CD4-positive, alpha-beta memory T cell (primary cell): ENCODE measurements at regions not wholly inside any gene's neighbourhood (a gene's known extent, or its start where the extent isn't known, plus 50 kb on each side); places are given as distances from the start of the nearest gene placed in this dataset.

Experiments
- CTCF ChIA-PET: fragments of 350-600 bp; sonication (Branson Sonifier 250); formaldehyde crosslinking; loops from one replicate; lab custom pipeline; 2021; ENCODE audit warnings: inconsistent platforms; ENCODE audit not compliant: partially characterized antibody; lab: Charles Lee
- POLR2A ChIA-PET: fragments of 350-600 bp; sonication (Branson Sonifier 250); formaldehyde crosslinking; loops from one replicate; lab custom pipeline; 2021; ENCODE audit not compliant: partially characterized antibody; lab: Charles Lee
- DNase-seq, 5 donors: peaks; one replicate each; pipeline versions ENCODE4 v3.0.0 to v3.0.0-alpha.2; 2020 to 2022; ENCODE audit warnings: mixed read lengths in 1 of 5
- H3K27ac ChIP-seq: one replicate; pipeline ENCODE4 v1.7.0; 2013; ENCODE audit warnings: low read depth, low read length
- H3K27me3 ChIP-seq: 2 replicates; pipeline ENCODE4 v1.7.0; 2013; ENCODE audit warnings: mild to moderate bottlenecking, low read length, moderate library complexity; ENCODE audit not compliant: insufficient read depth
- H3K36me3 ChIP-seq: 2 replicates; pipeline ENCODE4 v1.7.0; 2013; ENCODE audit warnings: mild to moderate bottlenecking, low read length, moderate library complexity; ENCODE audit not compliant: insufficient read depth
- H3K4me1 ChIP-seq: 2 replicates; pipeline ENCODE4 v1.7.0; 2013; ENCODE audit warnings: mild to moderate bottlenecking, low read length, moderate library complexity; ENCODE audit not compliant: insufficient read depth
- H3K4me3 ChIP-seq, 2 donors: one replicate each; pipeline ENCODE4 v1.7.0; 2013; ENCODE audit warnings: low read length in 2 of 2, mild to moderate bottlenecking in 1 of 2
- H3K9me3 ChIP-seq, 2 donors: one replicate each; pipeline ENCODE4 v1.7.0; 2013; ENCODE audit warnings: low read length in 2 of 2, control low read depth in 1 of 2; ENCODE audit not compliant: control insufficient read depth in 1 of 2
- H3K27ac Mint-ChIP-seq, 7 donors: one replicate each; pipeline ENCODE4 v1.8.0; 2020 to 2021; ENCODE audit warnings: mixed read lengths in 7 of 7, mild to moderate bottlenecking in 6 of 7, inconsistent platforms in 3 of 7, moderate library complexity in 3 of 7
- H3K27me3 Mint-ChIP-seq, 2 donors: one replicate each; pipeline ENCODE4 v1.8.0; 2020 to 2021; ENCODE audit warnings: mixed read lengths in 2 of 2
- H3K36me3 Mint-ChIP-seq, 2 donors: one replicate each; pipeline ENCODE4 v1.8.0; 2020 to 2021; ENCODE audit warnings: mixed read lengths in 2 of 2, inconsistent platforms in 1 of 2, mild to moderate bottlenecking in 1 of 2
- H3K4me1 Mint-ChIP-seq, 4 donors: one replicate each; pipeline ENCODE4 v1.8.0; 2020 to 2021; ENCODE audit warnings: mixed read lengths in 4 of 4, mild to moderate bottlenecking in 1 of 4
- H3K4me3 Mint-ChIP-seq, 8 donors: one replicate each; pipeline ENCODE4 v1.8.0; 2020 to 2021; ENCODE audit warnings: mixed read lengths in 8 of 8, mild to moderate bottlenecking in 7 of 8, moderate library complexity in 6 of 8, inconsistent platforms in 3 of 8
- H3K9me3 Mint-ChIP-seq, 8 donors: one replicate each; pipeline ENCODE4 v1.8.0; 2020 to 2021; ENCODE audit warnings: mixed read lengths in 8 of 8, mild to moderate bottlenecking in 5 of 8, inconsistent platforms in 3 of 8, moderate library complexity in 1 of 8
- intact Hi-C: fragments of 100-400 bp; cut with micrococcal nuclease; formaldehyde crosslinking; loops from one replicate; pipeline ENCODE4 v1.15.1; 2023

DNA sequence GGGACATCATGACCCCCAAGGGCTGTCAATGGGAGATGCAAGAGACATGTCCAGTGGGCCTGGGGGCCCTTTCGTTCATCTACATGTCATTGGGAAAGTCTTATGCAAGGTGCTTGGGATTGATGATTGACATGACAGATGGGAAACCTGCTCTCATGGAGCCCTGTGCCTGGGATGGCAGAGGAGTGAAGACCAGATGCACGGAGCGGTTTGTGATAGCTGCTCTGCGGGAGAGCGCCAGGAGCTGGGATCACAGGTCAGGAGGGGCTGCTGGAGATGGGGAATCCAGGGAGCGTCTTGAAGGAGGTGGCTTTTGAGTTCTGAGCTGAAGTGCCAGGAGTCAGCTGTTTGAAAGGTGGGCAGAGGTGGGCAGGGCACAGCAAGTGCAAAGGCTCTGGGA is 104.3 kb downstream of the FGF18 start:
- POLR2A ChIA-PET: no interaction called here
- no peak for DNase-seq
- Mint-ChIP-seq H3K27me3 (peaks cover 4 to 7% of the 10 kb centered on the region in 2 donors), H3K36me3 (no peaks in the 10 kb centered on the region), H3K9me3 (peaks cover 0 to 2% (median 0%) of the 10 kb centered on the region in 8 donors), H3K4me3 (no peak overlapping the region), H3K27ac (no peak overlapping the region), H3K4me1 (no peaks in the 10 kb centered on the region)
- Histone ChIP-seq H3K4me1 (no peaks in the 10 kb centered on the region), H3K4me3 (no peak overlapping the region), H3K27ac (no peak overlapping the region), H3K36me3 (no peaks in the 10 kb centered on the region), H3K9me3 (no peaks in the 10 kb centered on the region), H3K27me3 (no peaks in the 10 kb centered on the region)
- CTCF ChIA-PET: no interaction called here
- intact Hi-C loops: no loop called here

DNA sequence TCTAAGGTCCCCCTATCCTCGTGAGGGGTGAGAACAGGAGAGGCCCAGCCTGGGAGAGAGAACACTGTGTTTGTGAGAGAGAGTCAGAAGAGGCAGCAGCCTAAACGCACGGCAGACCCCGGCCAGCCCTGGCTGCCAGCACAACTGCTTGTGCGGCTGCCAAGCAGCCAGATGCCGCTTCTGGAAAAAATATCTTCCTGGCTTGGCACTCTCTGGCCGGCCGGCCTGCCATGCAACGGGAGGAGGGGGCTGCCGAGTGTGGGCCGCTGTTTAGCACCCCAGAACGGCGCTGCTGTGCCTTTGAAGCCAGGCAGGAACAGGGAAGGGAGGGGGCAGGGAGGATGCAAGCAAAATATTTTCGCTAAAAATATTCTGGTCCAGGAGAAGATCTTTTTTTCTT is 105.0 kb downstream of the FGF18 start:
- CTCF ChIA-PET: no interaction called here

DNA sequence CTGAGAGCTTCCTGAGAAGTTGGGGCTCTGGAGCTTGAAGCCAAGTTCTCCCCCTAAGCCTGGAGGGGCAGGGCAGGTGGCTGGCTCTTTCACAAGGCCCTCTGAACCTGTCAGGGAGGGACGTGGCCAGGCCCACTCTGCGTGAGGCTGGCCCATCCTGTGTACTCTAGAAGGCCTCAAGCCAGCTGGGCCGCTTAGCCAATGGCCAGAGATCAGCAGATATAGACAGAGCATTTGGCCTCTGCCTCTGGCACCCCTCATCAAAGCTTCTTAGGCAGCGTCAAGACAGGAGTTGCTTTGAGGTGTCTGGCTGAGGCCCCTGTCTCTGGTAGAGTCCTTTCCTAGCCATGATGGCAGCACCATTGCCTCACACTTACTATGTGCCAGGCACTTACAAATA is 105.6 kb downstream of the FGF18 start:
- Mint-ChIP-seq H3K27me3 (peaks cover 4% of the 10 kb centered on the region in 2 donors), H3K36me3 (no peaks in the 10 kb centered on the region), H3K9me3 (peaks cover 0 to 2% (median 0%) of the 10 kb centered on the region in 8 donors), H3K27ac (no peak overlapping the region), H3K4me3 (no peak overlapping the region), H3K4me1 (no peaks in the 10 kb centered on the region)
- Histone ChIP-seq H3K36me3 (no peaks in the 10 kb centered on the region), H3K4me1 (no peaks in the 10 kb centered on the region), H3K9me3 (no peaks in the 10 kb centered on the region), H3K27me3 (no peaks in the 10 kb centered on the region), H3K4me3 (no peak overlapping the region), H3K27ac (no peak overlapping the region)
- intact Hi-C loops: no loop called here
- CTCF ChIA-PET: no interaction called here
- DNase-seq: no peak
- POLR2A ChIA-PET: no interaction called here

More for the DNA sequence above, 105.0 kb downstream of the FGF18 start:
- Histone ChIP-seq H3K36me3 (no peaks in the 10 kb centered on the region), H3K27ac (no peak overlapping the region), H3K27me3 (no peaks in the 10 kb centered on the region), H3K4me3 (no peak overlapping the region), H3K9me3 (no peaks in the 10 kb centered on the region), H3K4me1 (no peaks in the 10 kb centered on the region)
- H3K9me3 Mint-ChIP-seq: peaks cover 0 to 2% (median 0%) of the 10 kb centered on the region in 8 donors
- H3K36me3 Mint-ChIP-seq: no peaks in the 10 kb centered on the region
- H3K4me3 Mint-ChIP-seq: no peak overlapping the region
- no peak for DNase-seq
- peaks cover 4% of the 10 kb centered on the region in 2 donors for H3K27me3 Mint-ChIP-seq
- intact Hi-C loops: no loop called here
- H3K27ac Mint-ChIP-seq: no peak overlapping the region
- no peaks in the 10 kb centered on the region for H3K4me1 Mint-ChIP-seq
- POLR2A ChIA-PET: no interaction called here

DNA sequence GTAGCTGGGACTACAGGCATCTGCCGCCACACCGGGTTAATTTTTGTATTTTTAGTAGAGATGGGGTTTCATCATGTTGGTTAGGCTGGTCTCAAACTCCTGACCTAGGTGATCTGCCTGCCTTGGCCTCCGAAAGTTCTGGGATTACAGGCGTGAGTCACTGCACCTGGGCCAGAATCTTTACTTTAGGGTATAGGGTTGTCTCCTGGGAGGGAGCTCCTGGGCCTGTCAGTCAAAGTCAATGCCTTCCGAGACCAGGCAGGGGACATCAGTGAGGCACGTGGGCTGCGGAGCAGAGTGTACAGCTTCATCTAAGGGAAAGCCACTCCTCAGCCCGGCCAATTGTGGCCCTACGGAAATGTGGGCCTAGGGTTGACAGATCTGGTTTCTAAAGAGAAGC is 108.6 kb downstream of the FGF18 start:
- no peak overlapping the region for H3K27ac ChIP-seq
- peaks cover 0 to 2% (median 0%) of the 10 kb centered on the region in 8 donors for H3K9me3 Mint-ChIP-seq
- ChIA-PET CTCF (no interaction called here), POLR2A (no interaction called here)
- no peaks in the 10 kb centered on the region for H3K4me1 ChIP-seq
- no peaks in the 10 kb centered on the region for H3K27me3 ChIP-seq
- H3K9me3 ChIP-seq: no peaks in the 10 kb centered on the region
- DNase-seq: no peak
- intact Hi-C loops: no loop called here
- no peaks in the 10 kb centered on the region for H3K4me1 Mint-ChIP-seq
- peaks cover 5% of the 10 kb centered on the region in 2 donors for H3K27me3 Mint-ChIP-seq
- no peaks in the 10 kb centered on the region for H3K36me3 Mint-ChIP-seq
- H3K4me3 ChIP-seq: no peak overlapping the region
- H3K4me3 Mint-ChIP-seq: no peak overlapping the region
- H3K36me3 ChIP-seq: no peaks in the 10 kb centered on the region
- no peak overlapping the region for H3K27ac Mint-ChIP-seq

DNA sequence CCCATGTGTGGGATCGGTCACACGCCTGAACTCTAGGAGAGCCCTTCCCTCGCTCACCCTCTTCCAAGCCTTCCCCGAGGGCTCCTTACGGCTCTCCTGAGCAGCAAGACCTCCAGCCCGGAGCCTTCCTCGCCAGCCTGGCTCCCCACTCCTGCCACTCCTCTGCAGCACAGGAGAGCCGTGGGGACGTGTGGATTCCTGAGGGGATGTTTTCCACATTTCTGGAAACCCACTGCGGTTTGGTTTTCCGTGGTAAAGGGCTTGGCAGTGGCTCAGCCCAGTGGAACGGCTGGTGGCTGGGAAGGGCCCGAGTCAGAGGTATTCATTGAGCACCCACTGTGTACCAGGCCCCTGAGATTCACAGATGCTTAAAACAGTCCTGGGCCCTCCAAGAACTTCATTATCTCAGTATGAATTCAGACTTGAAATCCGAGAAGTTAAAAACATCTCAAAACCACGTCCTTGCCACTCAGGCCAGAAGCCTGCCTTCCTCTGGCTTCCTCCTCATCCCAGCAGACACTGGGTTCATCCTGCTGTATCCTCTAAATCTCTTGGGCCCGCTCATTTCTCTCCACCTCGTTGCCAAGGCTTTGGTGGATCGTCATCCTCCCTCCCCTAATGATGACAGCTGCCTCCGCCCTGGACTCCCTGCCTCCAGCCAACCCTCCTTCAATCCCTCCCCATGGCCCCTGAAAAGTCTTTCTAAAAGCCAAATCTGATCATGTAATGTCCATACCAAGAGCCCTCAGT is 109.6 kb downstream of the FGF18 start:
- CTCF ChIA-PET: no interaction called here
- no peaks in the 10 kb centered on the region for H3K4me1 Mint-ChIP-seq
- H3K36me3 Mint-ChIP-seq: no peaks in the 10 kb centered on the region
- H3K27ac Mint-ChIP-seq: no peak overlapping the region
- no peaks in the 10 kb centered on the region for H3K4me1 ChIP-seq
- no peaks in the 10 kb centered on the region for H3K27me3 ChIP-seq
- no peak overlapping the region for H3K4me3 Mint-ChIP-seq
- peaks cover 0 to 2% (median 0%) of the 10 kb centered on the region in 8 donors for H3K9me3 Mint-ChIP-seq
- no peaks in the 10 kb centered on the region for H3K9me3 ChIP-seq
- DNase-seq: no peak
- H3K27me3 Mint-ChIP-seq: peaks cover 4 to 9% of the 10 kb centered on the region in 2 donors
- intact Hi-C loops: no loop called here
- POLR2A ChIA-PET: no interaction called here
- H3K4me3 ChIP-seq: no peak overlapping the region
- no peak overlapping the region for H3K27ac ChIP-seq
- no peaks in the 10 kb centered on the region for H3K36me3 ChIP-seq

DNA sequence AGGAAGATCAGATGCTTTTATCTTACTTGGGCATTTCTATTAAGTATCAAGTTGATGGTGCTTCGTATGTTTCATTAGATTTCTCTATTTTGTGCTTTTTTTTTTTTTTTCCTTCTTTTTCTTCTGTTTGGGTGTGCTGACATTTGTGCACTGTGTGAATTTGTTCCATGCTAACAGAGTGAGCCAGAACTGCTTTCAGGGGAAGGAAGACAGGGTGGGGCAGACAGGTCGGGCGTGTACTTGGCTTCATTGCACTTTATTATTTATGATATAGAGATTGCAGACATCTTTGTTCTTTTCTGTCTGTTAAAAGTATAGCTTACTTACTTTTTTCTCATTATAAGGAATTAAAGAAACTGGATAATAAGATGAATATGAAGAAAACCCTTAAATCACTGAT is 112.2 kb downstream of the FGF18 start:
- no peaks in the 10 kb centered on the region for H3K9me3 Mint-ChIP-seq
- Histone ChIP-seq H3K4me3 (no peak overlapping the region), H3K4me1 (no peaks in the 10 kb centered on the region), H3K27ac (no peak overlapping the region), H3K36me3 (no peaks in the 10 kb centered on the region), H3K27me3 (no peaks in the 10 kb centered on the region), H3K9me3 (no peaks in the 10 kb centered on the region)
- no peak overlapping the region for H3K4me3 Mint-ChIP-seq
- H3K27me3 Mint-ChIP-seq: peaks cover 7 to 16% of the 10 kb centered on the region in 2 donors
- ChIA-PET POLR2A (no interaction called here), CTCF (no interaction called here)
- no peaks in the 10 kb centered on the region for H3K4me1 Mint-ChIP-seq
- no peak for DNase-seq
- intact Hi-C loops: no loop called here
- no peaks in the 10 kb centered on the region for H3K36me3 Mint-ChIP-seq
- no peak overlapping the region for H3K27ac Mint-ChIP-seq

DNA sequence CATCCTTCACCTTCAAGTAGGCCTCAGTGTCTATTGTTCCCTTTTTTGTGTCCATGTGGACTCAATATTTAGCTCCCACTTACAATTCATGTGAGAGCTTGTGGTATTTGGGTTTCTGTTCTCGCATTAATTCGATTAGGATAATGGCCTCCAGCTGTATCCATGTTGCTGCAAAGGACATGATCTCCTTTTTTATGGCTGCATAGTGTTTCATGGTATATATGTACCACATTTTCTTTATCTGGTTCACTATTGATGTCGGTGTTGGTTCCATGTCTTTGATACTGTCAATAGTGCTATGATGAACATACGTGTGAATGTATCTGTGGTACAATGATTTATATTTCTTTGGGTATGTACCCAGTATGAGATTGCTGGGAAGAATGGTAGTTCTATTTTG is 113.7 kb downstream of the FGF18 start:
- H3K4me3 ChIP-seq: no peak overlapping the region
- H3K36me3 Mint-ChIP-seq: no peaks in the 10 kb centered on the region
- H3K27me3 Mint-ChIP-seq: peaks cover 7 to 27% of the 10 kb centered on the region in 2 donors
- no peaks in the 10 kb centered on the region for H3K27me3 ChIP-seq
- H3K4me3 Mint-ChIP-seq: no peak overlapping the region
- no peaks in the 10 kb centered on the region for H3K36me3 ChIP-seq
- intact Hi-C loops: no loop called here
- ChIA-PET CTCF (no interaction called here), POLR2A (no interaction called here)
- no peak for DNase-seq
- no peak overlapping the region for H3K27ac Mint-ChIP-seq
- no peak overlapping the region for H3K27ac ChIP-seq
- H3K9me3 ChIP-seq: no peaks in the 10 kb centered on the region
- no peaks in the 10 kb centered on the region for H3K4me1 ChIP-seq
- H3K4me1 Mint-ChIP-seq: no peaks in the 10 kb centered on the region
- H3K9me3 Mint-ChIP-seq: no peaks in the 10 kb centered on the region
